ENCODE measurements at regions not wholly inside any gene's neighbourhood (a gene's known extent, or its start where the extent isn't known, plus 50 kb on each side); places are given as distances from the start of the nearest gene placed in this dataset.
"Not testable (repeated sequence)": the region's sequence is repeated elsewhere in the genome, so short reads cannot be mapped to it uniquely, and the experiment has no call there.

- Histone ChIP-seq H3K36me3 (ENCODE audit: control insufficient read depth, insufficient read depth, low read length) (no peaks in the 10 kb centered on the region), H3K27me3 (replicated peaks; ENCODE audit: control insufficient read depth, insufficient read depth, low read length) (no peaks in the 10 kb centered on the region; the same call in 1 of the 2 replicates), H3K4me3 (replicated peaks; ENCODE audit: low read depth, low read length) (no peak overlapping the region; the same call in 1 of the 2 replicates)
- no peak for TF ChIP-seq CTCF (IDR thresholded peaks at IDR 0.05; ENCODE audit: insufficient read depth, low read length, poor library complexity, severe bottlenecking)
- peak; percentile 13 for DNase-seq (ENCODE audit: extremely low read depth, insufficient read length)
These were observed 61.1 kb upstream of the ARSJ start for GRCh38 chr4:114040319-114041116.

- no peak for TF ChIP-seq CTCF (IDR thresholded peaks at IDR 0.05; ENCODE audit: insufficient read depth, low read length, poor library complexity, severe bottlenecking)
- Histone ChIP-seq H3K4me3 (replicated peaks; ENCODE audit: low read depth, low read length) (no peak overlapping the region), H3K36me3 (ENCODE audit: control insufficient read depth, insufficient read depth, low read length) (no peaks in the 10 kb centered on the region), H3K27me3 (replicated peaks; ENCODE audit: control insufficient read depth, insufficient read depth, low read length) (no peaks in the 10 kb centered on the region; the same call in 1 of the 2 replicates)
- no peak for DNase-seq (ENCODE audit: extremely low read depth, insufficient read length)
These were observed 61.6 kb upstream of the ARSJ start for GRCh38 chr4:114041117-114041475.

- no peak overlapping the region for H3K4me3 ChIP-seq (replicated peaks; ENCODE audit: low read depth, low read length)
- H3K27me3 ChIP-seq (replicated peaks; ENCODE audit: control insufficient read depth, insufficient read depth, low read length), result no peaks in the 10 kb centered on the region; the same call in 1 of the 2 replicates
- no peak for DNase-seq (ENCODE audit: extremely low read depth, insufficient read length)
- H3K36me3 ChIP-seq (ENCODE audit: control insufficient read depth, insufficient read depth, low read length), result no peaks in the 10 kb centered on the region
- no peak for TF ChIP-seq CTCF (IDR thresholded peaks at IDR 0.05; ENCODE audit: insufficient read depth, low read length, poor library complexity, severe bottlenecking)
These were observed 63.7 kb upstream of the ARSJ start for GRCh38 chr4:114043116-114043515.

GRCh38 chr4:114044351-114044750 is 64.9 kb upstream of the ARSJ start:
- not testable (repeated sequence) for H3K4me3 ChIP-seq (replicated peaks; ENCODE audit: low read depth, low read length); DNase-seq (ENCODE audit: extremely low read depth, insufficient read length); H3K36me3 ChIP-seq (ENCODE audit: control insufficient read depth, insufficient read depth, low read length); H3K27me3 ChIP-seq (replicated peaks; ENCODE audit: control insufficient read depth, insufficient read depth, low read length)

- H3K36me3 ChIP-seq (ENCODE audit: control insufficient read depth, insufficient read depth, low read length), result no peaks in the 10 kb centered on the region
- no peak overlapping the region for H3K4me3 ChIP-seq (replicated peaks; ENCODE audit: low read depth, low read length)
- TF ChIP-seq CTCF (IDR thresholded peaks at IDR 0.05; ENCODE audit: insufficient read depth, low read length, poor library complexity, severe bottlenecking), result no peak
- no peaks in the 10 kb centered on the region; the same call in 1 of the 2 replicates for H3K27me3 ChIP-seq (replicated peaks; ENCODE audit: control insufficient read depth, insufficient read depth, low read length)
- no peak for DNase-seq (ENCODE audit: extremely low read depth, insufficient read length)
These were observed 66.9 kb upstream of the ARSJ start for GRCh38 chr4:114046331-114046730.

GRCh38 chr4:114048154-114048553 is 68.7 kb upstream of the ARSJ start:
- not testable (repeated sequence) for H3K36me3 ChIP-seq (ENCODE audit: control insufficient read depth, insufficient read depth, low read length); H3K4me3 ChIP-seq (replicated peaks; ENCODE audit: low read depth, low read length); H3K27me3 ChIP-seq (replicated peaks; ENCODE audit: control insufficient read depth, insufficient read depth, low read length); DNase-seq (ENCODE audit: extremely low read depth, insufficient read length)

- H3K27me3 ChIP-seq (replicated peaks; ENCODE audit: control insufficient read depth, insufficient read depth, low read length), result no peaks in the 10 kb centered on the region
- no peak for DNase-seq (ENCODE audit: extremely low read depth, insufficient read length)
- H3K4me3 ChIP-seq (replicated peaks; ENCODE audit: low read depth, low read length), result no peak overlapping the region
- no peaks in the 10 kb centered on the region for H3K36me3 ChIP-seq (ENCODE audit: control insufficient read depth, insufficient read depth, low read length)
- no peak for TF ChIP-seq CTCF (IDR thresholded peaks at IDR 0.05; ENCODE audit: insufficient read depth, low read length, poor library complexity, severe bottlenecking)
These were observed 72.8 kb upstream of the ARSJ start for GRCh38 chr4:114052227-114052626.
